Activated naive CD4-positive, alpha-beta T cell treated with anti-CD3 and anti-CD28 coated beads, Interleukin-2, amount 10 ng/mL, durations not matched to agents 7 days and 5 days (primary cell): ENCODE measurements at regions not wholly inside any gene's neighbourhood (a gene's known extent, or its start where the extent isn't known, plus 50 kb on each side); places are given as distances from the start of the nearest gene placed in this dataset.

Experiments
- CTCF ChIA-PET: fragments of 350-600 bp; sonication (Branson Sonifier 250); formaldehyde crosslinking; loops from one replicate; lab custom pipeline; 2021; ENCODE audit warnings: antibody characterized with exemption; lab: Charles Lee
- DNase-seq: peaks from one replicate; pipeline ENCODE4 v3.0.0-alpha.2; 2020
- H3K27ac Mint-ChIP-seq: one replicate; pipeline ENCODE4 v1.8.0; 2021; ENCODE audit warnings: mild to moderate bottlenecking, moderate library complexity, mixed read lengths
- H3K27me3 Mint-ChIP-seq: one replicate; pipeline ENCODE4 v1.8.0; 2021; ENCODE audit warnings: mild to moderate bottlenecking, mixed read lengths
- H3K36me3 Mint-ChIP-seq: one replicate; pipeline ENCODE4 v1.8.0; 2021; ENCODE audit warnings: mixed read lengths
- H3K4me1 Mint-ChIP-seq: one replicate; pipeline ENCODE4 v1.8.0; 2021; ENCODE audit warnings: mixed read lengths
- H3K4me3 Mint-ChIP-seq: one replicate; pipeline ENCODE4 v1.8.0; 2021; ENCODE audit warnings: mild to moderate bottlenecking, moderate library complexity, mixed read lengths
- H3K9me3 Mint-ChIP-seq: one replicate; pipeline ENCODE4 v1.8.0; 2021; ENCODE audit warnings: mixed read lengths

DNA sequence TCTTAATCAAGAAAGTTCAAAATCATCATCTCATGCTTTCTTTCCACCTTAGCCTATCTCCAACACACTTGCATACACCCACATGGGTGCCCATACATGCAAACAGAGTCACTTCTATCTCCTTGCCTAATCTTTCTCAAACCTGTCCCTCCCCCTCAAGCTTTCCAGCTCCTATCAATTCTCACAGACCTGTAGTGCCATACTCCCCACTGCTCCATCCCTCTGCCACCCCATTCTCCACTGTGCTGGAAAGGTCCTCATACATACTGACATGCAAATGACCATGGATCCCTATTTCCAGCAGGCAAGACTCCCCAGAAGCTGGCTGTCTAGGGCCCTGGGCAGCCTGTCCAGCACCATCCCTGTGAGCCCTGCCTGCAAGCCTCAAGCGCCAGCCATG is 320.4 kb upstream of the CCL2 start:
- Mint-ChIP-seq H3K9me3 (no peaks in the 10 kb centered on the region), H3K4me3 (no peak overlapping the region), H3K4me1 (no peaks in the 10 kb centered on the region), H3K27ac (no peak overlapping the region), H3K36me3 (no peaks in the 10 kb centered on the region), H3K27me3 (peaks cover 3% of the 10 kb centered on the region)
- CTCF ChIA-PET, result no interaction called here
- no peak for DNase-seq

- H3K27me3 Mint-ChIP-seq, result peaks cover 3% of the 10 kb centered on the region
- CTCF ChIA-PET, result no interaction called here
- H3K27ac Mint-ChIP-seq, result no peak overlapping the region
- DNase-seq, result no peak
- no peak overlapping the region for H3K4me3 Mint-ChIP-seq
- no peaks in the 10 kb centered on the region for H3K4me1 Mint-ChIP-seq
- no peaks in the 10 kb centered on the region for H3K9me3 Mint-ChIP-seq
- no peaks in the 10 kb centered on the region for H3K36me3 Mint-ChIP-seq
These were observed 319.3 kb upstream of the CCL2 start for GRCh38 chr17:33935822-33936221.

GRCh38 chr17:33936764-33937163 is 318.3 kb upstream of the CCL2 start:
- Mint-ChIP-seq H3K9me3 (no peaks in the 10 kb centered on the region), H3K36me3 (no peaks in the 10 kb centered on the region), H3K4me3 (no peak overlapping the region), H3K27me3 (no peaks in the 10 kb centered on the region), H3K4me1 (no peaks in the 10 kb centered on the region), H3K27ac (no peak overlapping the region)
- no peak for DNase-seq
- CTCF ChIA-PET, result no interaction called here

DNA sequence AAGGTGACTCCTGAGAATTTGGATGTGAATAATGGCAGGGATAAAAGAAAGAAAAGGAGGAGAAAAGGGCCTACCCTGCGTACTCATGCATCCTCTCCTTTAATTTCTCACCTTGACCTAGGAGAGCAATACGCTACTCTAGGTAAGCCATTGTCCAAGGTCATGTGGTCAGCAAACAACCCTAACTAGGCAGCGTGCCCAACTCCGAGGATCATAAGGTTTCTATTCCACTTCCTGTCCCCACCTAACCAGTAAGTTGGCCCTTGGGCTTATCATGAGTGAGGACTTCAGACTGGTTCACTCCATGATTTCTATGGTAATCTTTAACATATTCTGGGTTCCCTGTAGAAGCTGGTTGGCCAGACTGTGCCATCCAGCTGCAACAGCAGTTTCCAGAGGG is 315.1 kb upstream of the CCL2 start:
- H3K4me3 Mint-ChIP-seq, result no peak overlapping the region
- no peaks in the 10 kb centered on the region for H3K36me3 Mint-ChIP-seq
- peaks cover 5% of the 10 kb centered on the region for H3K4me1 Mint-ChIP-seq
- CTCF ChIA-PET, result no interaction called here
- H3K9me3 Mint-ChIP-seq, result no peaks in the 10 kb centered on the region
- DNase-seq, result no peak
- H3K27ac Mint-ChIP-seq, result no peak overlapping the region
- H3K27me3 Mint-ChIP-seq, result peaks cover 6% of the 10 kb centered on the region

DNA sequence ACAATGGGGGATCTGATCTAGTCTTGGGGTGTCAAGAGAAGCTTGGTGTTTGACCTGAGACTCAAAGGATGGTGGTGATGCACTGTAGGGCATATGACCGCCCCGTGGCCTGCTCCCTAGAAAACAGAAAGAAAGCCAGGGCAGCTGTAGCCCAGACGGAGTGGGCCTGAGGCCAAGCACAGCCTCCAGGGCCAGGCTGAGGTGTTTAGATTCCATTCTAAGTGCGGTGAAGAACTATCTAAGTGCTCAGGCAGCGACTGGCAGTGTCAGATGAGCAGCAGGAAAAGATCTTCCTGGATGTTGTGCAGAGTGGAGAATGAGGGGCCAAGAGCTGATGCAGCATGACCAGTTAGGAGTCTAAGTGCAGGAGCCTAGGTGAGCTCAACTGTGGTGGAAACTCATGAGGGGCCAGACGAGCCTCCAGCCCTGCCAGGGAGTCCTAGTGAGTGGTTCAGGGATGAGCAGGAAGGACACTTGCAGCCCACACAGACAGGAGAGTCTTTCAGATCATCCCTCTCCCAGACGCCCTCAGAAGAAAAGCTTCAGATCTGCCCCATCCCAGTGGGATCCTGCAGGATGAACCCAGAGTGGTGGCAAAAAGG is 314.2 kb upstream of the CCL2 start:
- DNase-seq, result no peak
- Mint-ChIP-seq H3K36me3 (no peaks in the 10 kb centered on the region), H3K27ac (no peak overlapping the region), H3K27me3 (peaks cover 6% of the 10 kb centered on the region), H3K4me1 (peaks cover 5% of the 10 kb centered on the region), H3K4me3 (no peak overlapping the region), H3K9me3 (no peaks in the 10 kb centered on the region)
- CTCF ChIA-PET, result no interaction called here

GRCh38 chr17:33941744-33942143 is 313.3 kb upstream of the CCL2 start:
- H3K4me1 Mint-ChIP-seq, result peaks cover 5% of the 10 kb centered on the region
- CTCF ChIA-PET, result no interaction called here
- DNase-seq, result no peak
- H3K9me3 Mint-ChIP-seq, result no peaks in the 10 kb centered on the region
- no peak overlapping the region for H3K27ac Mint-ChIP-seq
- H3K4me3 Mint-ChIP-seq, result no peak overlapping the region
- peaks cover 10% of the 10 kb centered on the region for H3K27me3 Mint-ChIP-seq
- no peaks in the 10 kb centered on the region for H3K36me3 Mint-ChIP-seq

DNA sequence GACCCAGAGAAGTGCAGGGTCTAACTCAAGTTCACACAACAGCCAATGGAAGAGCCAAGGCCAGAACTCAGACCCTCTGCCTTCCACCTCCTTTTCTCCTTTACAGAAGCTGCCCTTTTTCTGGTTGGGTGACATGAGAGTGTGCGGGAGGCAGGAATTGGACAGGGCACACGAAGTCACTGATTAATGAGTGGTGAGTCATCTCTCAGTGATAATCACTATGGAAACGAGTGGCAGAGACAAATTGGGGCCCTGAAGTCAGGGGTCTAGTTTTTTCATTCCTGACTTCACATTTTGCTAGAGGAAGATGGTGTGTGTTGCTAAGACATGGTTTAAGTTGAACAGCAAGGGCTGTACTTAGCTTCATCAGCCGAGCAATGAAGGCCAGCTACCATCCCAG is 312.7 kb upstream of the CCL2 start:
- H3K27me3 Mint-ChIP-seq, result peaks cover 10% of the 10 kb centered on the region
- CTCF ChIA-PET, result no interaction called here
- no peaks in the 10 kb centered on the region for H3K36me3 Mint-ChIP-seq
- no peak overlapping the region for H3K27ac Mint-ChIP-seq
- DNase-seq, result no peak
- no peaks in the 10 kb centered on the region for H3K9me3 Mint-ChIP-seq
- peaks cover 5% of the 10 kb centered on the region for H3K4me1 Mint-ChIP-seq
- H3K4me3 Mint-ChIP-seq, result no peak overlapping the region

GRCh38 chr17:33944412-33944811 is 310.7 kb upstream of the CCL2 start:
- Mint-ChIP-seq H3K4me1 (peaks cover 5% of the 10 kb centered on the region), H3K36me3 (no peaks in the 10 kb centered on the region), H3K27me3 (peaks cover 19% of the 10 kb centered on the region), H3K9me3 (no peaks in the 10 kb centered on the region), H3K4me3 (no peak overlapping the region), H3K27ac (no peak overlapping the region)
- DNase-seq, result no peak
- CTCF ChIA-PET, result interaction anchor here (1.1 to 1.4 kb wide), 3 partner anchors 15 to 202 kb away, joined by 3 to 4 read pairs (median 3); no protein-coding TSS in a partner anchor

DNA sequence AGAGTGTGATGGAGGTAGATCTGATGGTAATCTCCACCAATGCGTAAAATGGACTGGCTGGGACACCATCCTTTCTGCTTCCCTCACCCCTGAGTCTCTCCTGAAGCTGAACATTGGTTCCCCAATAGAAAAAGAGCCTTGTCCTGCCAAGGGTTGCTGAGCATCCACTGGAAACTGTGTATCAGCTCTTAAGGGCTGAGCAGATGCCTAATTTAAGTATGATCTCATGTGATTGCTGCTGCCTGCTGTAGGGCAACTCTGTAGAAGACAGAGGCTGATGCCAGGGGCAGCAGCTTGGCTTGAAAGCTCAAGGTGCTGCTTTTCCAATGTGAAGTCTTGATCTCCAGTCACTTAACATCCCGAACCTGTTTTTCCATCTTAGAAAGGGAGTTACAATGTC is 310.3 kb upstream of the CCL2 start:
- no peaks in the 10 kb centered on the region for H3K9me3 Mint-ChIP-seq
- no peak overlapping the region for H3K27ac Mint-ChIP-seq

DNA sequence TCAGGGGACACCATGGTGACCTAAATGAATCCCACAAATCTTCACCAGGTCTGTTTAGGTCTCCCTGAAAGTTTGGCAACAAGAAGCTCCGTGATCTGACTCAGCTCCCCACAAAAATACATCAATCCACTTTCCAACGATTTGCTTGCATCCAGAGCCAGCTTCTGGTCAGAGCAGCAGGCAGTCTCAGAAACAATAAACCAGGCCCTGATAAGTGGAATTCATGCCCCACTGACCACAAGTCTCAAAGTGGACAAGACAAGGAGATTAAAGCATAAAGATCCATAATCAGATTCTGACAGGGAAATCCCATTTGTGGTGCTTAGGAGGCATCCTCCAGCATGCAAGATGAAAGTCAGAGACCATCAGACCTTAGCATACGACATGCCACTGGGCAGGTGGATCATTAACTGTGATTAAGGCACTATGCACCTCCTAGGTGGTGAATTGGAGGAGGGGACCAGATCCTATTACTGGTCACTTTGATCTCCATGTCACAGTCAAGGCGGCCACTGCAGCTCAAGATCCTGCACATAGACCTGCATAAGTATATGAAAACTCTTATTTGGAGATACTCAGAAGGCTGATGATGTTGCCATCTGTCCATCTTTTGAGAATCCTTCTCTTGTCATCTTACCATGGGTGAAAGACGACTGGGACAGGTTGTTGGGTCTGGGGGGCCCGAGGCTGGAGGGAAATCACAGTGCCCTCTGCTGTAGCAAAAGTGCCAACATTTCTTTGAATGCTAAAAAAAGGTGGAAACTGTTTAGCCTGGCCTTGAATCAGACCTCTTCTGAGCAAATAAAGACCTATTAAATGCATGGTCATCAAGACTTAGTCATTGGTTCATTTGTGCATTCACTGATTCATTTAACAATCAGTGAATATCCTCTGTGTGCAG is 309.2 kb upstream of the CCL2 start:
- DNase-seq, result no peak
- Mint-ChIP-seq H3K9me3 (no peaks in the 10 kb centered on the region), H3K4me1 (peaks cover 5% of the 10 kb centered on the region), H3K36me3 (no peaks in the 10 kb centered on the region), H3K27me3 (peaks cover 22% of the 10 kb centered on the region), H3K4me3 (no peak overlapping the region), H3K27ac (no peak overlapping the region)
- CTCF ChIA-PET, result no interaction called here

More for the DNA sequence above, 310.3 kb upstream of the CCL2 start:
- CTCF ChIA-PET, result interaction anchor here (1.1 to 1.4 kb wide), 3 partner anchors 15 to 201 kb away, joined by 3 to 4 read pairs (median 3); no protein-coding TSS in a partner anchor
- no peak for DNase-seq
- H3K4me3 Mint-ChIP-seq, result no peak overlapping the region
- H3K36me3 Mint-ChIP-seq, result no peaks in the 10 kb centered on the region
- H3K4me1 Mint-ChIP-seq, result peaks cover 5% of the 10 kb centered on the region
- peaks cover 19% of the 10 kb centered on the region for H3K27me3 Mint-ChIP-seq

DNA sequence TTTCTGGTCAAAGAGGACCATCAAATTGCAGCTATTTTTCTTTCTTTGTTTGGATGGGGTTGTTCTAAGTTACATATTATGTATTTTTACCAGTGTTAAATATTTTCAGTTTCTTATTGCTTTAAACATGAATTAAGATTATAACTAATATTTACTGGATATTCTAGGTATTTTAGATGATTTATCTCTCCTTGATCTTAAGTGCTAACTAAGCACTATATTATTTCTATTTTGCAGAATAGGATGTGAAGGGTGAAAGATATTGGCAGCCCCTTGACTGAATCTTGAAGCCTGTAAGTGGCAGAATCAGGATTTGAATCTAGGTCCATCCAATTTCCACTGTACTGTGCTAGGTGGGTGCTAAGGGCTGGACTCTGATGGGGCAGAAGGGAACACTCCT is 307.3 kb upstream of the CCL2 start:
- Mint-ChIP-seq H3K4me3 (no peak overlapping the region), H3K27ac (no peak overlapping the region), H3K36me3 (no peaks in the 10 kb centered on the region), H3K9me3 (no peaks in the 10 kb centered on the region), H3K4me1 (peaks cover 5% of the 10 kb centered on the region), H3K27me3 (peaks cover 22% of the 10 kb centered on the region)
- CTCF ChIA-PET, result no interaction called here
- DNase-seq, result no peak

- Mint-ChIP-seq H3K27ac (no peak overlapping the region), H3K4me1 (peaks cover 5% of the 10 kb centered on the region), H3K27me3 (peaks cover 22% of the 10 kb centered on the region), H3K9me3 (no peaks in the 10 kb centered on the region), H3K4me3 (no peak overlapping the region), H3K36me3 (no peaks in the 10 kb centered on the region)
- CTCF ChIA-PET, result no interaction called here
- DNase-seq, result no peak
These were observed 306.8 kb upstream of the CCL2 start for GRCh38 chr17:33948309-33948708.

GRCh38 chr17:33949100-33949499 is 306.0 kb upstream of the CCL2 start:
- H3K27ac Mint-ChIP-seq, result no peak overlapping the region
- H3K27me3 Mint-ChIP-seq, result peaks cover 28% of the 10 kb centered on the region
- no peaks in the 10 kb centered on the region for H3K9me3 Mint-ChIP-seq
- H3K4me3 Mint-ChIP-seq, result no peak overlapping the region
- no peaks in the 10 kb centered on the region for H3K36me3 Mint-ChIP-seq
- CTCF ChIA-PET, result no interaction called here
- DNase-seq, result no peak
- peaks cover 4% of the 10 kb centered on the region for H3K4me1 Mint-ChIP-seq

DNA sequence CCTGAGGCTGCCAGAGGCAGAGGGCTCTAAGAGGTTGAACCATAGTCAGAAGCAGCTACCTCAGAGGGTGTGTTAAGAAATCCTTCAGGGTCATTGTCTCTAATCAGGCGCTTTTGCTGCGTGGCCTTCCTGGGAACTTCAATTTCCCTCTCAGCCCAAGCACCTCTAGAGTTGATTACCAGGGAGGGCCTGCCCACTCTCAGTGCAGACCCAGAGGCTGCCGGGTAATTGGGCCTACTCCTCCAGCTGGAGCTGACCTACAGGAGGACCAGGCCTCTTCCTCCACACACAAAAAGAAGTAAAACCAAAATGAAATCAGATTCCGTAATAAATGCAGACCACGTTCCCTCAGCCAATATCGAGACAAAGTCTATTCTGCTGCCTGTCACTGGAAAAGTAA is 305.0 kb upstream of the CCL2 start:
- H3K27ac Mint-ChIP-seq, result no peak overlapping the region
- CTCF ChIA-PET, result no interaction called here

DNA sequence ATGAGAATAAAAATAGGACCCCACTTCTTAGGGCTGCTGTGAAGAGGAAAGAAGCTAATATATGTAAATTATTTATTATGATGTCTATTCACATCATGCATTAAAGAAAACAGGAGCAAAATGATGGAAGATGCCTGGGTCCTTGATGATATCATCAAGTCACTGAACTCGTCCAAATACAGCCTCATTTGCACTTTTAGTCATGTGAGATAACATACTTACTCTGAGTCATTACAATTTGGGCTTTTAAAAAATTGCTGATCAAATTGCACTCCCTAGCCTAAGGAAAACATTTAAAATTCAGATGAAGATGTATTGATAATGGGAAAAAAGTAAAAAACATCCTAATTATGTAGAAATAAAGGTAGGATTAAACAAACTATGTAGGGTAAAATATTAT is 302.7 kb upstream of the CCL2 start:
- Mint-ChIP-seq H3K9me3 (no peaks in the 10 kb centered on the region), H3K4me3 (no peak overlapping the region), H3K36me3 (no peaks in the 10 kb centered on the region), H3K27me3 (peaks cover 35% of the 10 kb centered on the region), H3K4me1 (no peaks in the 10 kb centered on the region), H3K27ac (no peak overlapping the region)
- no peak for DNase-seq
- CTCF ChIA-PET, result no interaction called here

More for the DNA sequence above, 305.0 kb upstream of the CCL2 start:
- Mint-ChIP-seq H3K4me1 (no peaks in the 10 kb centered on the region), H3K4me3 (no peak overlapping the region), H3K9me3 (no peaks in the 10 kb centered on the region), H3K36me3 (no peaks in the 10 kb centered on the region), H3K27me3 (peaks cover 26% of the 10 kb centered on the region)
- no peak for DNase-seq
